Fibroblast of lung (primary cell): ENCODE measurements at regions not wholly inside any gene's neighbourhood (a gene's known extent, or its start where the extent isn't known, plus 50 kb on each side); places are given as distances from the start of the nearest gene placed in this dataset.

Experiments used
- DNase-seq, 2 donors: peaks; one replicate each; pipeline versions ENCODE4 v3.0.0 to v3.0.0-alpha.2; 2010; ENCODE audit warnings: low read depth in 2 of 2
- H2AFZ ChIP-seq: 2 replicates; pipeline ENCODE4 v1.5.1; 2012; ENCODE audit warnings: low read length, control low read depth, inconsistent platforms
- H3K27ac ChIP-seq: 2 replicates; pipeline ENCODE4 v1.5.1; 2011; ENCODE audit warnings: low read length, control low read depth; ENCODE audit not compliant: insufficient read depth
- H3K27me3 ChIP-seq: 2 replicates; pipeline ENCODE4 v1.5.1; 2011; ENCODE audit warnings: mild to moderate bottlenecking, low read length; ENCODE audit not compliant: control insufficient read depth, insufficient read depth
- H3K36me3 ChIP-seq: 2 replicates; pipeline ENCODE4 v1.5.1; 2011; ENCODE audit warnings: low read length; ENCODE audit not compliant: control insufficient read depth, insufficient read depth
- H3K4me1 ChIP-seq: 2 replicates; pipeline ENCODE4 v1.5.1; 2011; ENCODE audit warnings: low read length; ENCODE audit not compliant: control insufficient read depth, insufficient read depth; ENCODE audit errors: extremely low read depth
- H3K4me2 ChIP-seq: 2 replicates; pipeline ENCODE4 v1.5.1; 2011; ENCODE audit warnings: low read length, control low read depth; ENCODE audit not compliant: insufficient read depth; ENCODE audit errors: extremely low read depth
- H3K4me3 ChIP-seq, 4 experiments: fragments of 200-600 bp in 1 of 4; sonication (generic) in 1 of 4; replicated peaks in 1 of 4; 2 replicates each; pipeline ENCODE4 v1.5.1; 2011 to 2016; ENCODE audit warnings: low read length in 4 of 4, low read depth in 3 of 4, mild to moderate bottlenecking in 3 of 4, control low read depth in 2 of 4, inconsistent platforms in 1 of 4, mixed read lengths in 1 of 4; ENCODE audit not compliant: insufficient read depth in 1 of 4; ENCODE audit errors: control extremely low read depth in 1 of 4
- H3K79me2 ChIP-seq: 2 replicates; pipeline ENCODE4 v1.5.1; 2012; ENCODE audit warnings: mild to moderate bottlenecking, low read length, inconsistent platforms; ENCODE audit not compliant: control insufficient read depth, insufficient read depth
- H3K9ac ChIP-seq: 2 replicates; pipeline ENCODE4 v1.5.1; 2011; ENCODE audit warnings: mild to moderate bottlenecking, low read length, control low read depth; ENCODE audit not compliant: insufficient read depth
- H3K9me3 ChIP-seq: 2 replicates; pipeline ENCODE4 v1.5.1; 2012; ENCODE audit warnings: low read depth, low read length; ENCODE audit not compliant: control insufficient read depth, insufficient read depth
- H4K20me1 ChIP-seq: 2 replicates; pipeline ENCODE4 v1.5.1; 2011; ENCODE audit warnings: low read length; ENCODE audit not compliant: control insufficient read depth, insufficient read depth; ENCODE audit errors: extremely low read depth
- EZH2 ChIP-seq: IDR thresholded peaks from 2 replicates; pipeline ENCODE4 v1.5.1; 2012; ENCODE audit warnings: low read length, control low read depth, mild to moderate bottlenecking; ENCODE audit errors: missing control alignments
- TF ChIP-seq, protein P1 (sequence below), 2 donors: IDR thresholded peaks in 1 of 2; conservative IDR thresholded peaks in 1 of 2; 1 replicate in 1 of 2; 2 replicates in 1 of 2; pipeline ENCODE4 v1.5.1; 2011 to 2012; ENCODE audit warnings: low read length in 2 of 2, control low read depth in 1 of 2, inconsistent platforms in 1 of 2, low read depth in 1 of 2, mild to moderate bottlenecking in 1 of 2

DNA sequence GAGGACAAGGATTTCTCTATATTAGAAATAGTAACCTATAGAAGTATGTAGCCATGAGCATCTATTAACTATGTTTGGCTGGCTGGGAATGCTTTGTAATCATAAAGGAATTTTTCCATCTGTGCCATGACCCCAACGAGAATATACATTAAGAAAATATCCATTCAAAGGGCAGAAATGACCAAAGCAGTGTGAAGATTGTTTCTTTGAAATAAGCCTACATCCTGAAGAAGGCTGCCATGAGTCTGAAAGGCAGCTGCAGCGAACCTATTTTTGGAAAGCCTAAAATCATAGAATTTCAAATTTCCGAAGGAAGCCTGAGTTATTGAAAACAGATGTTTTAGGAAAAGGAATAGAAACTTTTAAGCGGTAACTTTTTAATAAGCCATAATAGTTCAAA, 244.2 kb upstream of the FOXK1 start:
- DNase-seq, result no peak
- Histone ChIP-seq H3K4me3 (no peak overlapping the region), H3K27me3 (no peaks in the 10 kb centered on the region), H3K4me2 (no peak overlapping the region), H2AFZ (no peak overlapping the region), H3K9me3 (no peaks in the 10 kb centered on the region), H3K4me1 (no peaks in the 10 kb centered on the region), H3K9ac (no peak overlapping the region), H3K36me3 (no peaks in the 10 kb centered on the region), H3K79me2 (no peaks in the 10 kb centered on the region), H4K20me1 (no peaks in the 10 kb centered on the region), H3K27ac (no peak overlapping the region)
- TF ChIP-seq EZH2, result no peak
- TF ChIP-seq, protein P1, sequence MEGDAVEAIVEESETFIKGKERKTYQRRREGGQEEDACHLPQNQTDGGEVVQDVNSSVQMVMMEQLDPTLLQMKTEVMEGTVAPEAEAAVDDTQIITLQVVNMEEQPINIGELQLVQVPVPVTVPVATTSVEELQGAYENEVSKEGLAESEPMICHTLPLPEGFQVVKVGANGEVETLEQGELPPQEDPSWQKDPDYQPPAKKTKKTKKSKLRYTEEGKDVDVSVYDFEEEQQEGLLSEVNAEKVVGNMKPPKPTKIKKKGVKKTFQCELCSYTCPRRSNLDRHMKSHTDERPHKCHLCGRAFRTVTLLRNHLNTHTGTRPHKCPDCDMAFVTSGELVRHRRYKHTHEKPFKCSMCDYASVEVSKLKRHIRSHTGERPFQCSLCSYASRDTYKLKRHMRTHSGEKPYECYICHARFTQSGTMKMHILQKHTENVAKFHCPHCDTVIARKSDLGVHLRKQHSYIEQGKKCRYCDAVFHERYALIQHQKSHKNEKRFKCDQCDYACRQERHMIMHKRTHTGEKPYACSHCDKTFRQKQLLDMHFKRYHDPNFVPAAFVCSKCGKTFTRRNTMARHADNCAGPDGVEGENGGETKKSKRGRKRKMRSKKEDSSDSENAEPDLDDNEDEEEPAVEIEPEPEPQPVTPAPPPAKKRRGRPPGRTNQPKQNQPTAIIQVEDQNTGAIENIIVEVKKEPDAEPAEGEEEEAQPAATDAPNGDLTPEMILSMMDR (conservative IDR thresholded peaks at IDR 0.05 in 1 of 2, IDR thresholded peaks at IDR 0.05 in 1 of 2; ENCODE audit: low read depth in 1 of 2, low read length in 2 of 2), result no peak

DNA sequence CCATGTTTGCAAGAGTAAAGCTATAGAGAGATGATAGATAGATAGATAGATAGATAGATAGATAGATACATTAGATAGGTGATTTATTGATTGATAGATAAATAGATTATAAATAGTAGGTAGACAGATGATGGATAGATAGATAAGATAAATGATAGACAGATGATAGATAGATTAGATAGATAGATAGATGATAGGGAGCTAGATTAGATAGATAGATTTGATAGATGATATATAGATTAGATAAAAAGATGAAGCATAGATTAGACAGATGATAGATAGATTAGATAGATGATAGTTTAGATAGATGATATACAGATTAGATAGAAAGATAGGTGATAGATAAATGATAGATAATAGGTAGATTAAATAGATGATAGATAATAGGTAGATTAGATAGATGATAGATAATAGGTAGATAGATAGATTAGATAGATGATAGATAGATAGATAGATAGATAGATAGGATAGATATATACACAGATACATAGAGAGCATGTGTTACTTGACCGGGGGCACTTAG, 243.3 kb upstream of the FOXK1 start:
- no peak overlapping the region for H3K4me3 ChIP-seq
- H3K9ac ChIP-seq, result no peak overlapping the region
- H3K36me3 ChIP-seq, result no peaks in the 10 kb centered on the region
- no peak for DNase-seq
- H2AFZ ChIP-seq, result no peak overlapping the region
- TF ChIP-seq, protein P1 (conservative IDR thresholded peaks at IDR 0.05 in 1 of 2, IDR thresholded peaks at IDR 0.05 in 1 of 2; ENCODE audit: low read depth in 1 of 2, low read length in 2 of 2), result no peak
- TF ChIP-seq EZH2, result no peak
- H4K20me1 ChIP-seq, result no peaks in the 10 kb centered on the region
- H3K27me3 ChIP-seq, result no peaks in the 10 kb centered on the region
- H3K27ac ChIP-seq, result no peak overlapping the region
- H3K4me1 ChIP-seq, result no peaks in the 10 kb centered on the region
- no peak overlapping the region for H3K4me2 ChIP-seq
- H3K9me3 ChIP-seq, result no peaks in the 10 kb centered on the region
- no peaks in the 10 kb centered on the region for H3K79me2 ChIP-seq

DNA sequence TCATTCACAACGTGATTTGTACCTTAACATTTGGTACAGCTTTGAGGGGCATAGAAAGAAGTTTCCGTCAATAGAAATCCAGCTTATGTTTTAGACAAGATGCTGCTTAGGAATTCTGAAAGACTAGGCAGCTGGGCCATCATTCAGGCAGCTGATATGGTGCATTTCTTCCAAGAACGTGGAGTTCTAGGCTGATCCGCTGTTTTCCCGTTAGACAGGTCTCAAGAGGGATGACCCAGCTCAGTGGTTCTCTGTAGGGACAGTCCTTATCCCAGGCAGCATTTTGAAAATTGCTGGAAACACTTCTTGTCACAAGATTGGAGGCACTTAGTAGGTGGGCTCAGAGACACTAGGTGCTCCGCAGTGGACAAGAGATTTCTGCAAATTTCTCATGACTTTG, 242.7 kb upstream of the FOXK1 start:
- no peak overlapping the region for H3K4me2 ChIP-seq
- H3K36me3 ChIP-seq, result no peaks in the 10 kb centered on the region
- no peaks in the 10 kb centered on the region for H3K27me3 ChIP-seq
- no peak overlapping the region for H3K4me3 ChIP-seq
- no peak overlapping the region for H3K9ac ChIP-seq
- no peaks in the 10 kb centered on the region for H3K79me2 ChIP-seq
- H3K27ac ChIP-seq, result no peak overlapping the region
- no peaks in the 10 kb centered on the region for H3K4me1 ChIP-seq
- H3K9me3 ChIP-seq, result no peaks in the 10 kb centered on the region
- TF ChIP-seq, protein P1 (conservative IDR thresholded peaks at IDR 0.05 in 1 of 2, IDR thresholded peaks at IDR 0.05 in 1 of 2; ENCODE audit: low read depth in 1 of 2, low read length in 2 of 2), result no peak
- no peak for TF ChIP-seq EZH2
- no peak overlapping the region for H2AFZ ChIP-seq
- DNase-seq, result no peak
- H4K20me1 ChIP-seq, result no peaks in the 10 kb centered on the region
